ENCODE measurements at regions not wholly inside any gene's neighbourhood (a gene's known extent, or its start where the extent isn't known, plus 50 kb on each side); places are given as distances from the start of the nearest gene placed in this dataset.
A peak's percentile ranks its signal among the peaks of the same experiment; 100 is the strongest.

GRCh38 chr6:14647357-14647756 is 529.8 kb downstream of the CD83 start:
- peaks cover 0 to 10% (median 0%) of the 10 kb centered on the region in 9 donors for H3K4me1 ChIP-seq
- peak in 4 of 8 donors; percentile 34 to 67 (median 50) for ATAC-seq
- no peak for DNase-seq
- 70 to 81% methylated on average over 6 of the region's 6 CpGs for WGBS, 2 donors
- H3K4me3 ChIP-seq = no peak overlapping the region
- TF ChIP-seq CTCF (IDR thresholded peaks at IDR 0.05) = no peak
- intact Hi-C loops (cut with DNase I) = no loop called here
- no peaks in the 10 kb centered on the region for H3K36me3 ChIP-seq
- no peaks in the 10 kb centered on the region for H3K9me3 ChIP-seq
- no peak overlapping the region for H3K27ac ChIP-seq
- no peaks in the 10 kb centered on the region for H3K27me3 ChIP-seq

GRCh38 chr6:14652536-14652935 is 535.0 kb downstream of the CD83 start:
- no peak for TF ChIP-seq CTCF (IDR thresholded peaks at IDR 0.05)
- ATAC-seq (no peak), DNase-seq (no peak)
- H3K9me3 ChIP-seq = no peaks in the 10 kb centered on the region
- intact Hi-C loops (cut with DNase I) = no loop called here
- H3K4me3 ChIP-seq = no peak overlapping the region
- H3K4me1 ChIP-seq = peaks cover 0 to 22% (median 19%) of the 10 kb centered on the region in 9 donors
- no peaks in the 10 kb centered on the region for H3K27me3 ChIP-seq
- H3K27ac ChIP-seq = no peak overlapping the region
- no peaks in the 10 kb centered on the region for H3K36me3 ChIP-seq

GRCh38 chr6:14655201-14656061 is 537.9 kb downstream of the CD83 start:
- no peaks in the 10 kb centered on the region for H3K36me3 ChIP-seq
- H3K27ac ChIP-seq = peak overlapping the region in 4 of 10 donors; percentile 1 to 54 (median 47)
- H3K4me1 ChIP-seq = peaks cover 0 to 34% (median 20%) of the 10 kb centered on the region in 9 donors
- no peak for DNase-seq
- no peaks in the 10 kb centered on the region for H3K9me3 ChIP-seq
- no peaks in the 10 kb centered on the region for H3K27me3 ChIP-seq
- 55 to 70% methylated on average over 16 of the region's 16 CpGs for WGBS, 2 donors
- no peak overlapping the region for H3K4me3 ChIP-seq
- no peak for TF ChIP-seq CTCF (IDR thresholded peaks at IDR 0.05)
- intact Hi-C loops (cut with DNase I) = no loop called here
- ATAC-seq = peak in 1 of 8 donors; percentile 37

- DNase-seq (no peak), ATAC-seq (peak in 3 of 8 donors; percentile 11 to 52 (median 31))
- no peak for TF ChIP-seq CTCF (IDR thresholded peaks at IDR 0.05)
- Histone ChIP-seq H3K27me3 (no peaks in the 10 kb centered on the region), H3K9me3 (no peaks in the 10 kb centered on the region), H3K4me1 (peaks cover 0 to 37% (median 20%) of the 10 kb centered on the region in 9 donors), H3K27ac (peak overlapping the region in 4 of 10 donors; percentile 1 to 54 (median 47)), H3K36me3 (no peaks in the 10 kb centered on the region), H3K4me3 (no peak overlapping the region)
- intact Hi-C loops (cut with DNase I) = no loop called here
- 12 to 19% methylated on average over 4 of the region's 4 CpGs for WGBS, 2 donors
Observed at GRCh38 chr6:14656078-14656521, 538.5 kb downstream of the CD83 start.
